ENCODE measurements at regions not wholly inside any gene's neighbourhood (a gene's known extent, or its start where the extent isn't known, plus 50 kb on each side); places are given as distances from the start of the nearest gene placed in this dataset.
"Not testable (repeated sequence)": the region's sequence is repeated elsewhere in the genome, so short reads cannot be mapped to it uniquely, and the experiment has no call there.

- TF ChIP-seq, protein P1, sequence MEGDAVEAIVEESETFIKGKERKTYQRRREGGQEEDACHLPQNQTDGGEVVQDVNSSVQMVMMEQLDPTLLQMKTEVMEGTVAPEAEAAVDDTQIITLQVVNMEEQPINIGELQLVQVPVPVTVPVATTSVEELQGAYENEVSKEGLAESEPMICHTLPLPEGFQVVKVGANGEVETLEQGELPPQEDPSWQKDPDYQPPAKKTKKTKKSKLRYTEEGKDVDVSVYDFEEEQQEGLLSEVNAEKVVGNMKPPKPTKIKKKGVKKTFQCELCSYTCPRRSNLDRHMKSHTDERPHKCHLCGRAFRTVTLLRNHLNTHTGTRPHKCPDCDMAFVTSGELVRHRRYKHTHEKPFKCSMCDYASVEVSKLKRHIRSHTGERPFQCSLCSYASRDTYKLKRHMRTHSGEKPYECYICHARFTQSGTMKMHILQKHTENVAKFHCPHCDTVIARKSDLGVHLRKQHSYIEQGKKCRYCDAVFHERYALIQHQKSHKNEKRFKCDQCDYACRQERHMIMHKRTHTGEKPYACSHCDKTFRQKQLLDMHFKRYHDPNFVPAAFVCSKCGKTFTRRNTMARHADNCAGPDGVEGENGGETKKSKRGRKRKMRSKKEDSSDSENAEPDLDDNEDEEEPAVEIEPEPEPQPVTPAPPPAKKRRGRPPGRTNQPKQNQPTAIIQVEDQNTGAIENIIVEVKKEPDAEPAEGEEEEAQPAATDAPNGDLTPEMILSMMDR (IDR thresholded peaks at IDR 0.05): not testable (repeated sequence)
- not testable (repeated sequence) for TF ChIP-seq GTF2I (CRISPR knock-in tag; conservative IDR thresholded peaks at IDR 0.05); ZNF281 (CRISPR knock-in tag; IDR thresholded peaks at IDR 0.05); OVOL2 (CRISPR knock-in tag; IDR thresholded peaks at IDR 0.05; ENCODE audit: borderline replicate concordance); E2F4 (CRISPR knock-in tag; IDR thresholded peaks at IDR 0.05; ENCODE audit: borderline replicate concordance, low read depth)
- TF ChIP-seq, protein P2, sequence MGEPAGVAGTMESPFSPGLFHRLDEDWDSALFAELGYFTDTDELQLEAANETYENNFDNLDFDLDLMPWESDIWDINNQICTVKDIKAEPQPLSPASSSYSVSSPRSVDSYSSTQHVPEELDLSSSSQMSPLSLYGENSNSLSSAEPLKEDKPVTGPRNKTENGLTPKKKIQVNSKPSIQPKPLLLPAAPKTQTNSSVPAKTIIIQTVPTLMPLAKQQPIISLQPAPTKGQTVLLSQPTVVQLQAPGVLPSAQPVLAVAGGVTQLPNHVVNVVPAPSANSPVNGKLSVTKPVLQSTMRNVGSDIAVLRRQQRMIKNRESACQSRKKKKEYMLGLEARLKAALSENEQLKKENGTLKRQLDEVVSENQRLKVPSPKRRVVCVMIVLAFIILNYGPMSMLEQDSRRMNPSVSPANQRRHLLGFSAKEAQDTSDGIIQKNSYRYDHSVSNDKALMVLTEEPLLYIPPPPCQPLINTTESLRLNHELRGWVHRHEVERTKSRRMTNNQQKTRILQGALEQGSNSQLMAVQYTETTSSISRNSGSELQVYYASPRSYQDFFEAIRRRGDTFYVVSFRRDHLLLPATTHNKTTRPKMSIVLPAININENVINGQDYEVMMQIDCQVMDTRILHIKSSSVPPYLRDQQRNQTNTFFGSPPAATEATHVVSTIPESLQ (CRISPR knock-in tag; IDR thresholded peaks at IDR 0.05): not testable (repeated sequence)
These were observed 318.6 kb upstream of the KAZN start for GRCh38 chr1:14279891-14280290.
